DMS153 treated with DMSO at 0.1 percent for 48 hours (cell line): ENCODE measurements at regions not wholly inside any gene's neighbourhood (a gene's known extent, or its start where the extent isn't known, plus 50 kb on each side); places are given as distances from the start of the nearest gene placed in this dataset.

Experiments
- DNase-seq: peaks from one replicate; lab custom pipeline; 2025; ENCODE audit not compliant: unreplicated experiment; lab: John Stamatoyannopoulos, UW

GRCh38 chr3:194801461-194802432 lies 116.1 kb downstream of the FAM43A start:
- DNase-seq, result no peak

DNA sequence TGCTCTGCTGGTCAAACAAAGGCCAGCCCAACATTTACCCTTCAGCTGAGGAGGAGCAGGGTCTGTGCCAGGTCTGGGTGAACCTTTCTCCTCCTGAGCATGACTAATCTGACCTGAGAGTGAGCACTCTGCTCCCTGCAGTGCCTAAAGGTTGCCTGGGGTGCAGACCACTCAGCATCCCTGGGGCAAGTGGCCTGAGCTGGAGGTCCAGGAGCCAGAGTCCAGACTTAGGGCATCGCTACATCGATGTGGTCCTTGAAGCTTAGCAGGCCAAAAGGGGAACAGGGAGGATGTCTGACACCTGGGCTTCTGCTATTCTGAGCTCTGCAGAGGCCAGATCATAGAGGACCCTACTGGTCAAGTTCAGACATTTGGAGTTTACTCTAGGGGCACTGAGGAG lies 119.1 kb downstream of the FAM43A start:
- DNase-seq, result no peak

GRCh38 chr3:194805546-194805945 lies 119.9 kb downstream of the FAM43A start:
- no peak for DNase-seq

DNA sequence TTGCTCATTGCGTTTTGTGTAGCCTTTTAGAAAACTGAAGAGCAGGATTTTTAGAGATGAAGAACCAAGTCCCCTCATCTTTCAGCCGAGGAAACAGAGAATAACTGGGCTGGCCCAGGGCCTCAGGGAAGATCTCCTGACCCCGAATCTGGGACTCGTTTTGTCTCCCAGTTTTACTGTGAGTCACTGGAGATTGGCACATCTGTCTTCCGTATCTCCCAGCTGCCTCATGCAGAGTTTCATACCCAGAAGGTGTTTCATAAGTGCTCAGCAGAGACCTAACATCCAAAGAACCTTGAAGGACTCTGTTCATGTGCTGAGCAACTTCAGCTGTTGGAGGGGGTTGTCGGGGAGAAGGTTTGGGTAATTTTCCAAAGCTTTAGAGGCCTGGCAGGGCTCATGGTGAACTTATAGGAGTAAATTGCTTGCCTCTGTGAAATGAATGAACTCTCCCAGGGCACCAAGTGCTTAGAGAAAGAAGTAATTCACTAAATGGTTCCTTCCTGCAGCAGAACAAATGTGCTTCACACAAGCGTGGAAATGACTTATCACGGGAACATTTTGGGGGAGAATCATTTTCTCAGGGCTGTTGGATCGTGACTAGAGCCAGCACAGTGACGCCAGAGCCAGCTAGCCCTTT lies 121.4 kb downstream of the FAM43A start:
- no peak for DNase-seq

DNA sequence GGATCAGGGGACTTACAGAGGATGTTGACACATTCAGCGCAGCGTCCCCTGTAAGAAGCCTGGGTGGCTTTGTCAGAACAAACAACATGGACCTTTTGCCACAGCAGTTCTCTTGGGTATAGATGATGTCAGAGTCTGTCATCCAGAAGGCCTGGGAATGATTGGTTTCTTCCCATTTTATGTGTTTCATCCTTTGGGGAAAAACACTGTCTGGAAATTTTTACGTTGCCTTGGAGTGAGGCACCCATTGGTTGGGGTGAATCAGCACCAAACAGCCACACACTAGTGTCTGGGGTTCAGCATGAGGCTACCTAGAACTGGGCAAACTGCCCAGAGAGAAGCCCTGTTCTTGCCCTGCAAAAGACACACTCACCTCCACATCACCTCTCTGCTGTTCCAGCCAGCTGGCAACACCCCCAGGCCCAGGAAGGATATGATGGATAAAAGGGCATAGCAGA lies 123.0 kb downstream of the FAM43A start:
- DNase-seq, result no peak

- DNase-seq, result no peak
Measured at GRCh38 chr3:194809382-194809781, 123.7 kb downstream of the FAM43A start.

- no peak for DNase-seq
Measured at GRCh38 chr3:194810076-194810475, 124.4 kb downstream of the FAM43A start.

DNA sequence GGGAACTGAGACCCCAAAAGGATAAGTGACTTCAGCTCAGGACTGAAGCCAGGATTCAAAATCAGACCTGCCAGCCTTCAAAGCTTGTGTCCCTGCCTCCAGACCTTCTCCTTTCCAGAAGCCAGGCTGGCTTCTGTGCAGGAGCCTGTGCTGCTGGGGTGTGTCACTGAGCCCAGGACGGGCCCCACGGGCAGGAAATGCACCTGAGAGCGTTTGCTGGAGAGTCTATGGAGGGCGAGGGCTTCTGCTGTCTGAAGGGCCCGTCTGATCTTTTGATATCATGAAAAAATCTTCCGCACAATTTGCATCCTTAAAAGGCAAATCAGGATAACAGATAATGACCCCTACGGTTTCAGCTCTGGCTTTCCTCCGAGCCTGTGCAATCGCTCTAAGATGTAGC lies 125.4 kb downstream of the FAM43A start:
- DNase-seq, result no peak

DNA sequence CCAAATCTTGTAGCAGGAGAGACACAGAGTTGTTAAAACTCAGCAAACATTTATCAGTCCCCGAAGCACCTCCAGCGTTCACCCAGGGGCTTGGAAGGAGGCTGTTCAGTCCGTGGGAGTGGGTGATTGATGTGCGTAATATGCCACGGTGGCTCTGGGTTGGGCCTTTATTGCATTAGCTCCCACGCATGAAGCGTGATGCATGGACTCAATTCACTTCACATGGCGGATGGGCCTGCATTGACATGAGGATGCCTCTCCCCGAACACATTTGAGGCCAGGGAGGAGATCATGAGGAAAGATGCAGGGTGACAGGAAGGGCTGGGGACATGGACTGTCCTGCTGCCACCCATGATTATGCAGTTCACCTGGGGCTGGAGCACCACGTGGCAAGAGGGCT lies 126.5 kb downstream of the FAM43A start:
- no peak for DNase-seq

GRCh38 chr3:194814878-194815357 lies 129.2 kb downstream of the FAM43A start:
- no peak for DNase-seq

DNA sequence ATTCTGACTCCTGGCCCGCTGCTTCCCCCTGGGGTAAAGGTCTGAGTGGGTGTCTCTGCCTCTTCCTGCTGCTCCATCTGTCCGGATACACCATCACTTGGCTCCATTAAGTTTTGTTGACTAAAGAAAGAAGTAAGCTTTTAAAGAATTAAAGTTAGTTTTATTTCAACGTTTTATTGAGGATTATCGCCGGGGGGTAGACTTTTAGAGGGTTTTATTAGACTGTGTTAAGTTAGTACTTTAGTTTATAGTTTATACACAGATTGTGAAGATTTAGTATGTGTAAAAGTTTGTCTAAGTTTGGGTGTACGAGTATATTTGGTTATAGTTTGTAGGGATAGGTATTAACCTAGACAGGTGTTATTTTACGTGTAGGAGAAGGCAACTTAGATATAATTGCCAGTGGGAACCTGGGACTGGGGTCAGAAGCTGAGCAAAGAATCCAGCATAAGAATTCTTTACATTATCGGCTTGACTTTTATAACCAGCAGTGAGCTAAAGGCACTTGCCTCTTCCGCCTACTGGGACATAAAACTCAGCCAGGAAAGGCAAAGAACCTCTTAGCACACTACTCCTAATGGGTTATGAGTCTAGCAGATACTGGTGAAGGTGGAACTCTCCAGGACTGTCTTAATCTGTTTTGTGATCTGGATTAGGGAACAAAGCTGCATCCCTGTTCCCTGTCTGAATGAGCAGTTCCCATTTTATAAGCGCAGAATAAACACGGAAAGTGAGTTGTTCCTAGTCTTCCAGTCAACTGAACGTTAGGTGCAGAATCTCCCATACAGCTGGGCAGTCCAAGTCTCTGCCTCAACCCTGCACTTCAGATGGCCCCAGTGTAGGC lies 131.3 kb downstream of the FAM43A start:
- no peak for DNase-seq

DNA sequence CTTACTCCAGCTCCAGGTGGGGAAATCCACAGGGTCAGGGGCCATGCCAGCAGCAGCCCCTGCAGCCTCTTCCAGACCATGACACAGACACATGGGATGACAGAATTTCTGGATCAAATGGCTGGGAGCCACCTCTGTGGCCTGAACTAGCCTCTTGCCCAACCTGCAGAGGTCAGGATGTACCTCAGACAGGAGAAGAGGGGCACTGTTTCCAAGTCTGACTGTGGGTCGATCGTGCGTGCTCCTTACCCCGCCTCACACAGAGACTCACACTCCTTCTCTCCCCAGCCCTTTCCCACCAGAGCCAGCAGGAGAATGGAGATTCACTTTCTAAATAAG lies 131.9 kb downstream of the FAM43A start:
- no peak for DNase-seq

DNA sequence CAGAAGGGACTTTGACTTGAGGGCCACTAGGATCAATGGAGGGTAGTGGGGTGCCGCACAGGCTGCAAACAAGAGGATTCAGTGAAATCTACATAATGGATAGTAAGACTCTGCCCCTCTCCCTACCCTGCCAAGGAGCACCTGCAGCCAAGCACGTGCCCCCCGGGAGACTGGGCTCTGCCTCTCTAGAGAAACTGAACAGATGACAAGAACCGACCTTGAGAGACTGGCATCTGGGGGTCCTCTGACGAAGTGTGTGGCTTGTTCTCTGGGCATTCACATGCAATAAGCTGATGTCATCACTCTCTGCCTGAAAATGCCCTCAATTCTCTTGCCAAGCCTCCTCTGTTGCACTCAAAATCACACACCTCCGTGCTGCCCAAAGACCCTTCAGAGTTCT lies 132.3 kb downstream of the FAM43A start:
- DNase-seq, result no peak

DNA sequence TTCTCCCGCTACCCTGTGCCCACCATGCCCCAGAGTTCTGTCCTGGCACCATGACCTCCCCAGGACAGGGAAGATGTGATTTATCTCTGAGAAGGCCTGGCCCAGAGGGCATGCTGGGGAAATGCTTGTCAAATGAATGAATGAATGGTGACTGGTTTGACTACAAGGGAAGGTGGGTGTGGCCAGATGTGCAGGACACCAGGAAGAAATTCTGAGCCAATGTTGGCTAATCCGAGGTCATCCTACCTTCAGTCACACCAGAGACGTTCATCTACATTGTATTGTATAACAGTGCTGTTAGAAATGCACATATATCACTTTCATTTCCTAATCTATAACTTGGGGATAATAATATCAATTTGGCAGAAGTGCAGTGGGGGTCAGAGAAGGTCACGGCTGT lies 138.4 kb downstream of the FAM43A start:
- DNase-seq, result no peak

- DNase-seq, result no peak
Measured at GRCh38 chr3:194824701-194825111, 139.0 kb downstream of the FAM43A start.

DNA sequence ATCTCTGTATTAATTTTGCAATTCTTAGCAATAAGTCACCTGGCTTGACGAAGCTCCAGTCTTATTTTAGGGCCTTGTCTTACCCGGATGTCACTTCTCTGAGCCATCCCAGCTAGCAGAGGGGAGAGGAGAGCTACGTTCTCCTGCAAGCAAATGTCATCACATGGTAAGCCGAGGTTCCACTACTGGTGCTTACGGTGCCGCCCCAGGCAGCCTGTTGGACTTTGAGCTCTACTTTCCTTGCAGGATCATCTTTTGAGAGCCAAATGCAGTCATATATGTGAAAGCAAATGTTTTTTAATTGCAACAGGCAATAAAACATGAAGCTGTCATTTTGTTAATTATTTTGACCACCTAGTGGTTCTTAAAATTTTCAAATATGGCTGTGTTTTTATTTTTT lies 140.9 kb downstream of the FAM43A start:
- no peak for DNase-seq

- no peak for DNase-seq
Measured at GRCh38 chr3:194827486-194827885, 141.8 kb downstream of the FAM43A start.

GRCh38 chr3:194828116-194828515 lies 142.4 kb downstream of the FAM43A start:
- no peak for DNase-seq

GRCh38 chr3:194828926-194829325 lies 143.2 kb downstream of the FAM43A start:
- no peak for DNase-seq

- no peak for DNase-seq
Measured at GRCh38 chr3:194830401-194830800, 144.7 kb downstream of the FAM43A start.

DNA sequence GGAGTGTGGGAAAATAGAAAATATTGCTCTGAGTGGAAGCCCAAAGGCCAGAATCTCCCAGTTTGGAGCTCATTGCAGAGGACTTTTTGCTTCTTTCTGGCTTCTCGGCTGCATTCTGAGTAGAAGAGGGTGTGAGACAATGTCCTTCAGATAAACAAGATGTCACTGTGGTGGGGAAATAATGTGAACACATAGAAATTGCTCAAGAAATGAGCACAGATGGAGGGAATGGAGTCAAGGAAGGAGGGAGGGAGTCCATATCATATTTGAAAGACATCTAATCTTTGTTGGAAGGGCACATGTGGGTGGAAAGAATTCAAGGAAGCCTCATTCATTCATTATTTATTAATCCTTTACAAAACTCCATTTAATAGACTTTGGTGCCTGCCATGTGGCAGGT lies 145.3 kb downstream of the FAM43A start:
- DNase-seq, result no peak
